Right lung (tissue), 2 donors: ENCODE measurements at regions not wholly inside any gene's neighbourhood (a gene's known extent, or its start where the extent isn't known, plus 50 kb on each side); places are given as distances from the start of the nearest gene placed in this dataset.

ENCODE experiments used
- DNase-seq, 2 donors: peaks; one replicate each; pipeline ENCODE4 v3.0.0-alpha.2; 2013

GRCh38 chr22:48800886-48801607, 1026.6 kb downstream of the BRD1 start:
- DNase-seq = no peak

GRCh38 chr22:48800036-48800885, 1027.4 kb downstream of the BRD1 start:
- DNase-seq = no peak

GRCh38 chr22:48799227-48799970, 1028.3 kb downstream of the BRD1 start:
- no peak for DNase-seq

- DNase-seq = no peak
These were observed 1029.1 kb downstream of the BRD1 start for GRCh38 chr22:48798281-48799226.

- no peak for DNase-seq
These were observed 1029.9 kb downstream of the BRD1 start for GRCh38 chr22:48797731-48798130.

- no peak for DNase-seq
These were observed 1031.2 kb downstream of the BRD1 start for GRCh38 chr22:48796310-48797015.

GRCh38 chr22:48795664-48796063, 1032.0 kb downstream of the BRD1 start:
- DNase-seq = peak; percentile 5 to 16

GRCh38 chr22:48794906-48795305, 1032.8 kb downstream of the BRD1 start:
- no peak for DNase-seq

- no peak for DNase-seq
These were observed 1033.7 kb downstream of the BRD1 start for GRCh38 chr22:48793949-48794348.

GRCh38 chr22:48786679-48786996, 1041.0 kb downstream of the BRD1 start:
- no peak for DNase-seq

GRCh38 chr22:48785792-48786678, 1041.6 kb downstream of the BRD1 start:
- DNase-seq = no peak

- DNase-seq = no peak
These were observed 1042.8 kb downstream of the BRD1 start for GRCh38 chr22:48784701-48785503.

GRCh38 chr22:48783821-48784266, 1043.8 kb downstream of the BRD1 start:
- no peak for DNase-seq

- DNase-seq = no peak
These were observed 1044.7 kb downstream of the BRD1 start for GRCh38 chr22:48782811-48783511.

- DNase-seq = no peak
These were observed 1045.3 kb downstream of the BRD1 start for GRCh38 chr22:48782326-48782725.

- DNase-seq = no peak
These were observed 1045.8 kb downstream of the BRD1 start for GRCh38 chr22:48781868-48782267.

GRCh38 chr22:48781391-48781790, 1046.3 kb downstream of the BRD1 start:
- DNase-seq = no peak
